Activated naive CD8-positive, alpha-beta T cell (primary cell): ENCODE measurements at regions not wholly inside any gene's neighbourhood (a gene's known extent, or its start where the extent isn't known, plus 50 kb on each side); places are given as distances from the start of the nearest gene placed in this dataset.

ENCODE experiments used
- H3K27ac Mint-ChIP-seq: one replicate; pipeline ENCODE4 v1.8.0; 2021; ENCODE audit warnings: mixed read lengths
- H3K27me3 Mint-ChIP-seq: one replicate; pipeline ENCODE4 v1.8.0; 2021; ENCODE audit warnings: mixed read lengths
- H3K36me3 Mint-ChIP-seq: one replicate; pipeline ENCODE4 v1.8.0; 2021; ENCODE audit warnings: mixed read lengths
- H3K4me1 Mint-ChIP-seq: one replicate; pipeline ENCODE4 v1.8.0; 2021; ENCODE audit warnings: low read depth, mixed read lengths
- H3K4me3 Mint-ChIP-seq: one replicate; pipeline ENCODE4 v1.8.0; 2021; ENCODE audit warnings: mild to moderate bottlenecking, mixed read lengths
- H3K9me3 Mint-ChIP-seq: one replicate; pipeline ENCODE4 v1.8.0; 2021; ENCODE audit warnings: low read depth, mixed read lengths

DNA sequence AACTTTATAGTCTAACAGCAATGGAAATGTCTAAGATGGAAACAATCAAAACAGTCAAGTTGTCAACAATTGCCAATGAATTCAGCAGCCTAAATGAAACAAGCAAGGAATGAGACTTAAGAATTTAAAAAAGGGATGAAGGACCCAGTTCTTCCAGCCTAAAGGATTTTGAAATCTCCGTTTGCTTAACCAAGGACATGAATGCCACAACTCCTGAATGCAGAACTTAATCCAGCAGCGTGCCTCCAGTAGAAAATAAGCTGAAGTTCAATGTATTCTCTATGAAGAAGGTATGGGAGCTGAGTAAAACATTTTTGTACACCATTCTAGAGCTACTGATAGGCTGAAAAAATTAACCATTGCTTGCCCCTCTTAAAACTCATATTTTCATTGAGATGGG is 411.3 kb downstream of the ARHGEF28 start:
- H3K27ac Mint-ChIP-seq, result no peak overlapping the region
- peaks cover 2% of the 10 kb centered on the region for H3K27me3 Mint-ChIP-seq
- no peaks in the 10 kb centered on the region for H3K9me3 Mint-ChIP-seq
- no peaks in the 10 kb centered on the region for H3K4me1 Mint-ChIP-seq
- H3K36me3 Mint-ChIP-seq, result no peaks in the 10 kb centered on the region
- no peak overlapping the region for H3K4me3 Mint-ChIP-seq

DNA sequence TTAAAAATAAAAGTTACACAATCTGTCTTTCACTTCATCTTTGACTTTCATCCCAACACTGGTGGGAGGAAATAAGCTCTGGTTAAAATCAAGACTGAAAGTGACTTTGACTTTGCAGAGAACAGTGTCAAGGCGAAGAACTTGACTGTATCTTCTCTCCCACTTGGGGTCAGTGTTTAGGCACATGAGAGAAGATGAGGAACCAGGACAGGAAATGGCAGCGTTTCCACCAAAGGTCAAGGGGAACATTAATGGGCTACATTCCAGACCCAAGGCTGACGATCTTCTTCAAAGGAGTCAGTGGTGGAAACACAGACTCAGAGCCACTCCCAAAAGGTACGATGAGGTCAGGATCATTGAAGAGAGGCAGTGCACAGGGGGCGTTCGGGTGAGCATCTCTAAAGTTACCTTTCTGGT is 409.5 kb downstream of the ARHGEF28 start:
- Mint-ChIP-seq H3K4me1 (no peaks in the 10 kb centered on the region), H3K27me3 (peaks cover 2% of the 10 kb centered on the region), H3K4me3 (no peak overlapping the region), H3K27ac (no peak overlapping the region), H3K9me3 (no peaks in the 10 kb centered on the region), H3K36me3 (no peaks in the 10 kb centered on the region)

DNA sequence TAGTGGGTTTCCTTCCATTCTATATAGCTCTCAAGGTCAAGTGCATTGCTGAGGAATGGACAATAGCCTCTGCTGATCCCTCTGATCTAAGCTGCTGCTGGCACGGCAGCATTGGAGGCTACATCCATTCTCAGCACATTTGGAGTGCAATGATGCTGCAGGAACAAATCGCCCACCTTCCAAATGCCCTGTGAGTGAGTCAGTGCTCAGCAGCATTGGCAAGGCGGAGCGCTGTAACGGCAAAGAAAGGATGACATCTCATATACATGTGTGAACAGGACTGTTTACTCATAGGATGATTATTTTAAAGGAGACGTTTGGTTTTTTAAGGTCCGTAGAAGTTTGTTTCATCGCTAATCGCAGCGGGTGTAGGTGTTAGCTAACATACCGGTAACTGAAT is 408.7 kb downstream of the ARHGEF28 start:
- Mint-ChIP-seq H3K9me3 (no peaks in the 10 kb centered on the region), H3K4me1 (no peaks in the 10 kb centered on the region), H3K27me3 (peaks cover 2% of the 10 kb centered on the region), H3K27ac (no peak overlapping the region), H3K4me3 (no peak overlapping the region), H3K36me3 (no peaks in the 10 kb centered on the region)

DNA sequence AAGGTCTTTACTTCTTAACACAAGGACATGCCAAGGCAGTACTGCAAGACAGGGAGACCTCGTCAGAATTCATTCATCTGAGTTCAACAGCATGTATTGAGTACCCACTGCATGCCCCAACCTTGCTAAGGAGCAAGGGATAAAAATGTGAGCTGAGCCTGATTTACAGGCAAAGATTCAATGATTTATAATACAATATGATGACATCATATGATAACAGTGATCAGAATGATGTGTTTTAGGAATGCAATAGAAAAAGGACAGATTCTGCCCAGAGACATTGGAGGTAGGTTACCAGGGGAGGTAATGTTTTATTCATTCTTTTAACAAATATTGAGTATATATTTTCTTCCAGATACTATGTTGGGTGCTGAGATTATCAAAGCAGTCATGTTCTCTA is 406.6 kb downstream of the ARHGEF28 start:
- H3K4me3 Mint-ChIP-seq, result no peak overlapping the region
- H3K27ac Mint-ChIP-seq, result no peak overlapping the region
- H3K36me3 Mint-ChIP-seq, result no peaks in the 10 kb centered on the region
- H3K4me1 Mint-ChIP-seq, result no peaks in the 10 kb centered on the region
- no peaks in the 10 kb centered on the region for H3K9me3 Mint-ChIP-seq
- H3K27me3 Mint-ChIP-seq, result peaks cover 2% of the 10 kb centered on the region

DNA sequence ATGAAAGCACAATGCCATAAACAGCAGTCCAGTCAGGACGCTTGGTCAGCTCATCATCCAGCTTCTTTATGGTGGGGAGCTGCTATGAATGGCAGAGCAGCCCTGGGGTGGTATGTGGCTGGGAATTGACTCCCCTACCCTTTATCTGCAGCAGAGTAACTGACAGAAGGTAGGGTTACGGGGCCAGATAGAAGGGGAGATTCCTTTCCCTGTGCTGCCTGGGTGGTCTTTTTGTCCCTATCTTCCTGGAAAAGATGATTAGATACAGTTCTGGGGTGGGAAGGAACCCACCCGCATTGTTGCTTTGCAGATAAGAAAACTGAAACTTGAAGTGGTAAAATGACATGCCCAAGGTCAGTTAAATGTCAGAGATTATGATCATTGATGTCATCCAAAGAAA is 405.5 kb downstream of the ARHGEF28 start:
- H3K36me3 Mint-ChIP-seq, result no peaks in the 10 kb centered on the region
- H3K27me3 Mint-ChIP-seq, result peaks cover 2% of the 10 kb centered on the region
- no peak overlapping the region for H3K4me3 Mint-ChIP-seq
- H3K9me3 Mint-ChIP-seq, result no peaks in the 10 kb centered on the region
- H3K27ac Mint-ChIP-seq, result no peak overlapping the region
- no peaks in the 10 kb centered on the region for H3K4me1 Mint-ChIP-seq

GRCh38 chr5:74030821-74031220 is 404.8 kb downstream of the ARHGEF28 start:
- Mint-ChIP-seq H3K4me3 (no peak overlapping the region), H3K4me1 (no peaks in the 10 kb centered on the region), H3K27me3 (peaks cover 2% of the 10 kb centered on the region), H3K9me3 (no peaks in the 10 kb centered on the region), H3K36me3 (no peaks in the 10 kb centered on the region), H3K27ac (no peak overlapping the region)

- Mint-ChIP-seq H3K27me3 (peaks cover 3% of the 10 kb centered on the region), H3K36me3 (no peaks in the 10 kb centered on the region), H3K4me1 (no peaks in the 10 kb centered on the region), H3K4me3 (no peak overlapping the region), H3K27ac (no peak overlapping the region), H3K9me3 (no peaks in the 10 kb centered on the region)
Observed at GRCh38 chr5:74030371-74030770, 404.4 kb downstream of the ARHGEF28 start.

DNA sequence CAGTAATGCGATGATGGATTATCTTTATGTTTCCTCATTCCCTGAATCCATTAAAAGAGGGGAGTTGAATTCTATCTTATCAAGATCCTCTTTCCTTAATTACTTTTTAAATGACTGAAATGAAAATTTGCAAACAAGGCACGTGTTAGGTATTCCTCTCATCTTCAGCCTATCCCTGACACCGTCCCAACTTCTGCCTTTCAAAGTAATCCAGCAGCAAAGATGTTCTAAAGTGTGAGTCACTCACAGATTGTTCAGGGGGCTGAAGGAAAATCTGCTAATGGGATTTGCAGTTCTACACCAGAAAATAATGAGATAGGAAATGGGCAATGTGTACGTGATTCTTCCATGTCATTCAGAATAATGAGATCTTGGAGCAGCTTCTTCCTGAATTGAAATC is 403.0 kb downstream of the ARHGEF28 start:
- H3K27ac Mint-ChIP-seq, result no peak overlapping the region
- H3K4me1 Mint-ChIP-seq, result no peaks in the 10 kb centered on the region
- no peaks in the 10 kb centered on the region for H3K9me3 Mint-ChIP-seq
- H3K27me3 Mint-ChIP-seq, result peaks cover 3% of the 10 kb centered on the region
- H3K36me3 Mint-ChIP-seq, result no peaks in the 10 kb centered on the region
- no peak overlapping the region for H3K4me3 Mint-ChIP-seq

- Mint-ChIP-seq H3K36me3 (no peaks in the 10 kb centered on the region), H3K27ac (no peak overlapping the region), H3K4me1 (no peaks in the 10 kb centered on the region), H3K4me3 (no peak overlapping the region), H3K27me3 (peaks cover 3% of the 10 kb centered on the region), H3K9me3 (no peaks in the 10 kb centered on the region)
Observed at GRCh38 chr5:74028406-74028805, 402.4 kb downstream of the ARHGEF28 start.

DNA sequence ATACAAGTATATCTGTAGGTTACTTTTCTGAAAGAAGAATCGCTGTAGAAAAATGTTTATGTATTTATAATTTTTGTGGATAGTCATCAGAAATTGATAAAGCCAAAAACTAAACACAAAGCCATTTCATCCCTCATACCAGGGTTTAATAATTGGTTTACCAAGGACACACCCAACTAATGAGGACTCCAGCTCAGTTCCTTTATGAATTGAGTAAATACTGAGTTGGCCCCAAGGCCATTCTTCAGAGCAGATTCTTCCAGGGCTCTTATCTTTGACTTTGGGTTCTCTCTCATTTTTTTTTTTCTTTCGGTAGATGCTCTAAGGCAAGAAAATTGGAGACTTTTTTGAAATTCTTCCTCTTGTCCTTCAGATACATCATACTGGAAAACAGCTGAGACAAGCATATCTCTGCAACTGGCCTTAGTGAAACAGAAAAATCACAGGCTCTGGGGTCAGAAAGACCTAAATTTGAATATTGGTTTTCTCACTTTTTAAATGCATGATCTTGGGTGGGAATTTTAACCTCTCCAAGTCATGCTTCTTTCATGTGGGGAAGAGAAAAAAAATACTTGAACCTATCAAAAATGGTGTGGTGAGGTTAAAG is 401.8 kb downstream of the ARHGEF28 start:
- no peak overlapping the region for H3K27ac Mint-ChIP-seq
- H3K27me3 Mint-ChIP-seq, result peaks cover 4% of the 10 kb centered on the region
- H3K4me3 Mint-ChIP-seq, result no peak overlapping the region
- H3K9me3 Mint-ChIP-seq, result no peaks in the 10 kb centered on the region
- H3K4me1 Mint-ChIP-seq, result no peaks in the 10 kb centered on the region
- no peaks in the 10 kb centered on the region for H3K36me3 Mint-ChIP-seq

GRCh38 chr5:74026310-74026709 is 400.3 kb downstream of the ARHGEF28 start:
- no peaks in the 10 kb centered on the region for H3K4me1 Mint-ChIP-seq
- no peaks in the 10 kb centered on the region for H3K9me3 Mint-ChIP-seq
- H3K36me3 Mint-ChIP-seq, result no peaks in the 10 kb centered on the region

DNA sequence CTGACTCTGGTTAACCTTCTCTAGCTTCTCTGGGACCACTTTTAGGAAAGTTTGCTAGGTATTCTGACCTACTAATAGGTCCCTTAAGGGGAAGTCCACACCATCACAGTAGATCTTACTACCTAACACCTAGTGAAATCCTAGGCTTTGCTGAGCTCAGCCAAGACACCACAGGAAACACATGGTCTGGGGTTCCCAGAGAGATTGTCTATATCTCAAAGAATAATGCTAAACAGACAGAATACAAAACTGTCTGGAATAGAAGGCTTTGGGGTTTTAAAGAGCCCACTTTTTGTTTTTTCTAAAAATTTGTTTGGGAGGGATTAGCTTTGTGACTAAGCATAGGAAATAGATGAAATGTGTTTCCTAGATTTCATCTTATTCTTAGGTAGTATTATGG is 395.1 kb downstream of the ARHGEF28 start:
- Mint-ChIP-seq H3K27ac (no peak overlapping the region), H3K27me3 (peaks cover 14% of the 10 kb centered on the region), H3K36me3 (no peaks in the 10 kb centered on the region), H3K4me3 (no peak overlapping the region), H3K4me1 (no peaks in the 10 kb centered on the region), H3K9me3 (no peaks in the 10 kb centered on the region)

More at GRCh38 chr5:74026310-74026709, 400.3 kb downstream of the ARHGEF28 start:
- no peak overlapping the region for H3K4me3 Mint-ChIP-seq
- peaks cover 4% of the 10 kb centered on the region for H3K27me3 Mint-ChIP-seq
- H3K27ac Mint-ChIP-seq, result no peak overlapping the region

- Mint-ChIP-seq H3K9me3 (no peaks in the 10 kb centered on the region), H3K4me3 (no peak overlapping the region), H3K27ac (no peak overlapping the region), H3K27me3 (peaks cover 12% of the 10 kb centered on the region), H3K36me3 (no peaks in the 10 kb centered on the region), H3K4me1 (no peaks in the 10 kb centered on the region)
Observed at GRCh38 chr5:74020503-74020902, 394.5 kb downstream of the ARHGEF28 start.

GRCh38 chr5:74019923-74020322 is 393.9 kb downstream of the ARHGEF28 start:
- H3K27ac Mint-ChIP-seq, result no peak overlapping the region
- H3K27me3 Mint-ChIP-seq, result peaks cover 12% of the 10 kb centered on the region
- no peaks in the 10 kb centered on the region for H3K36me3 Mint-ChIP-seq
- no peaks in the 10 kb centered on the region for H3K9me3 Mint-ChIP-seq
- H3K4me1 Mint-ChIP-seq, result no peaks in the 10 kb centered on the region
- H3K4me3 Mint-ChIP-seq, result no peak overlapping the region

DNA sequence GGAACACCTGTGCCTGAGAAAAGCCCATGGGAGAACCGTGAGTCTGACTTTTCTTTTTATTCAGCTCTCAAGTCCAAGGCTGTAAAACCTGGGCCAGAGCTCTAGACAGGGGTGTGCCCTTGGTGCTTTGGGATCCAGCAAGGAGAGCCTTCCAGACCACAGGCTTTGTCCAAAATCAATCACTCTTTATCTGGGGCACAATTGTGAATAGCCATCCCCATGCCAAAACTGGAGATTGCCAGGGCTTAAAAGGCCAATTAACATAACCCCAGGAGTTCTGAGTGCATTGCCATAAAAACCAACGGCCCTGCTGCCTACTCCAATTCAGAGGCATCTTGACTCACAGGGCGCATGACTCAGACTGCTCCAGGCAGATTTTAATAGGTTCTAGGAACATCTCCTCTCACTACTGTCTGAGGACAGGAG is 391.8 kb downstream of the ARHGEF28 start:
- H3K4me1 Mint-ChIP-seq, result no peaks in the 10 kb centered on the region
- H3K27me3 Mint-ChIP-seq, result peaks cover 12% of the 10 kb centered on the region
- H3K36me3 Mint-ChIP-seq, result no peaks in the 10 kb centered on the region
- no peak overlapping the region for H3K27ac Mint-ChIP-seq
- H3K4me3 Mint-ChIP-seq, result no peak overlapping the region
- H3K9me3 Mint-ChIP-seq, result no peaks in the 10 kb centered on the region

DNA sequence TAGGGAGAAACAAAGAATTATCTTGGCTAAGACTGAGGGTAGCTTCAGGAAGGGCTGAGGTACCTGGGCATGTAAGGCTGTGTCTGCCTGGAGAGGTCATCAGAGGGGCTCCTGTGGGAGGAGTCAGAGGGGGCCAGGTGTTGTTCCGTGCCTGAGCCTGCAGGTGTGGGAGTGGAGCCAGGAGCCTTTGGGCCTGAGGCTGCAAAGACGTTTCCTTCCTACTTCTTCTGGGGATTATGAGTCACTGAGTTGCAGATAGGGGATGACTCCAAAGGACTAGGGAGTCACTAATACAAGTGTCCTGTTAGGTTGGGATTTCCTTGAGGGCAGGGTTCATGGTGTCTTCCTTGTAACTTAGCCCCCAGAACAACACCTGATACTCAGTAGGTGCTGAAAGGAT is 391.1 kb downstream of the ARHGEF28 start:
- H3K27me3 Mint-ChIP-seq, result peaks cover 12% of the 10 kb centered on the region

More for the DNA sequence above, 391.1 kb downstream of the ARHGEF28 start:
- no peaks in the 10 kb centered on the region for H3K9me3 Mint-ChIP-seq
- no peaks in the 10 kb centered on the region for H3K4me1 Mint-ChIP-seq
- H3K27ac Mint-ChIP-seq, result no peak overlapping the region
- H3K4me3 Mint-ChIP-seq, result no peak overlapping the region
- no peaks in the 10 kb centered on the region for H3K36me3 Mint-ChIP-seq
